Endothelial cell (in vitro differentiated cells): ENCODE measurements at regions not wholly inside any gene's neighbourhood (a gene's known extent, or its start where the extent isn't known, plus 50 kb on each side); places are given as distances from the start of the nearest gene placed in this dataset.

Experiments
- DNase-seq: peaks from one replicate; pipeline ENCODE4 v3.0.0; 2021; ENCODE audit warnings: low spot score
- H3K27ac Mint-ChIP-seq: one replicate; pipeline ENCODE4 v1.8.0; 2021; ENCODE audit warnings: mixed read lengths, inconsistent platforms; ENCODE audit not compliant: unreplicated experiment
- H3K27me3 Mint-ChIP-seq: one replicate; pipeline ENCODE4 v1.8.0; 2021; ENCODE audit warnings: mild to moderate bottlenecking, moderate library complexity, mixed read lengths, inconsistent platforms; ENCODE audit not compliant: unreplicated experiment
- H3K36me3 Mint-ChIP-seq: one replicate; pipeline ENCODE4 v1.8.0; 2021; ENCODE audit warnings: mild to moderate bottlenecking, low read depth, mixed read lengths, inconsistent platforms; ENCODE audit not compliant: unreplicated experiment
- H3K4me1 Mint-ChIP-seq: one replicate; pipeline ENCODE4 v1.8.0; 2021; ENCODE audit warnings: mild to moderate bottlenecking, mixed read lengths, inconsistent platforms; ENCODE audit not compliant: unreplicated experiment
- H3K4me3 Mint-ChIP-seq: one replicate; pipeline ENCODE4 v1.8.0; 2021; ENCODE audit warnings: mild to moderate bottlenecking, mixed read lengths, inconsistent platforms; ENCODE audit not compliant: unreplicated experiment
- H3K9me3 Mint-ChIP-seq: one replicate; pipeline ENCODE4 v1.8.0; 2021; ENCODE audit warnings: mixed read lengths, inconsistent platforms; ENCODE audit not compliant: unreplicated experiment
- CTCF ChIP-seq: fragments of 200-600 bp; sonication (generic); IDR thresholded peaks from one replicate; pipeline ENCODE4 v1.5.0; 2021; ENCODE audit warnings: antibody characterized with exemption; ENCODE audit not compliant: unreplicated experiment

- no peak for DNase-seq
- Mint-ChIP-seq H3K9me3 (no peaks in the 10 kb centered on the region), H3K4me1 (peaks cover 3% of the 10 kb centered on the region), H3K27ac (no peak overlapping the region), H3K4me3 (no peak overlapping the region), H3K27me3 (peaks cover 6% of the 10 kb centered on the region), H3K36me3 (no peaks in the 10 kb centered on the region)
- no peak for TF ChIP-seq CTCF
These were observed 151.5 kb downstream of the CTTN start for GRCh38 chr11:70549796-70550195.

DNA sequence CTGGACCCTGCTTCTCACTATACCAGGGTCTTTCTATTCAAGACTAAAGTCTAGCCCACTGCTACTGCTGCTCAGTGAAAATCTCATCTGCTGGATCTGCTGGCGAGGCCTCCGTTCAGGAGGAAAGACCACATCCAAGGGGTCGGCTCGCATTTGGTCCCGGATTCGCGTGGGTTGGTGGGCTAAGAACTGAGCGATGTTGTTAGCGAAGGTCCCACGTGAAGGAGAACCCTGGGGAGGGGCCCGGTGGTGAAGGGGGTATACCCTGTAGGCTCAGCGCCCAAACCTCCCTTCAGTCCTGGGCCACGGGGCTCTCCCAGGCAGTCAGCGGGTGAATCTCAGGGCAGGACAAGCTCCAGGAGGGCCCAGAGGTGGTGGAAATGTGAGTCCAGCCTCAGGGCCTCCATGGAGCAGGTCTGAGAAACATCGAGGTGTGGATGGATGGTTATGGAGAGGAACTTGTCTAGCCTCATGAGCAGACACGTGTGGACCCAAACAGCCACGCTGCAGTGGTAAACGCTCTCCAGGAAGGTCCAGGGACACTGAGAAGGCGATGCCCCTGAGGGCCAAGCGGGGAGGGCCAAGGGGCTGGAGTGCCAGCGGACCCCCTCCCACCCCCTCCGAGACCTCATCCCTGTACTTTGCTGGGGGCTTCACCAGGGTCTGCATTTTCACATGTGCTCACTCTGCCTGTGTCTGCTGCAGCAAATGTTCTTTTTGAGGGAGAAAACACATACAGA lies 152.3 kb downstream of the CTTN start:
- no peak overlapping the region for H3K4me3 Mint-ChIP-seq
- peaks cover 5% of the 10 kb centered on the region for H3K27me3 Mint-ChIP-seq
- H3K27ac Mint-ChIP-seq, result no peak overlapping the region
- H3K4me1 Mint-ChIP-seq, result peaks cover 3% of the 10 kb centered on the region
- DNase-seq, result no peak
- TF ChIP-seq CTCF, result no peak
- H3K9me3 Mint-ChIP-seq, result no peaks in the 10 kb centered on the region
- H3K36me3 Mint-ChIP-seq, result no peaks in the 10 kb centered on the region

- Mint-ChIP-seq H3K4me3 (no peak overlapping the region), H3K9me3 (no peaks in the 10 kb centered on the region), H3K27me3 (peaks cover 5% of the 10 kb centered on the region), H3K27ac (no peak overlapping the region), H3K36me3 (no peaks in the 10 kb centered on the region), H3K4me1 (no peaks in the 10 kb centered on the region)
- DNase-seq, result no peak
- no peak for TF ChIP-seq CTCF
These were observed 153.2 kb downstream of the CTTN start for GRCh38 chr11:70551351-70552166.

DNA sequence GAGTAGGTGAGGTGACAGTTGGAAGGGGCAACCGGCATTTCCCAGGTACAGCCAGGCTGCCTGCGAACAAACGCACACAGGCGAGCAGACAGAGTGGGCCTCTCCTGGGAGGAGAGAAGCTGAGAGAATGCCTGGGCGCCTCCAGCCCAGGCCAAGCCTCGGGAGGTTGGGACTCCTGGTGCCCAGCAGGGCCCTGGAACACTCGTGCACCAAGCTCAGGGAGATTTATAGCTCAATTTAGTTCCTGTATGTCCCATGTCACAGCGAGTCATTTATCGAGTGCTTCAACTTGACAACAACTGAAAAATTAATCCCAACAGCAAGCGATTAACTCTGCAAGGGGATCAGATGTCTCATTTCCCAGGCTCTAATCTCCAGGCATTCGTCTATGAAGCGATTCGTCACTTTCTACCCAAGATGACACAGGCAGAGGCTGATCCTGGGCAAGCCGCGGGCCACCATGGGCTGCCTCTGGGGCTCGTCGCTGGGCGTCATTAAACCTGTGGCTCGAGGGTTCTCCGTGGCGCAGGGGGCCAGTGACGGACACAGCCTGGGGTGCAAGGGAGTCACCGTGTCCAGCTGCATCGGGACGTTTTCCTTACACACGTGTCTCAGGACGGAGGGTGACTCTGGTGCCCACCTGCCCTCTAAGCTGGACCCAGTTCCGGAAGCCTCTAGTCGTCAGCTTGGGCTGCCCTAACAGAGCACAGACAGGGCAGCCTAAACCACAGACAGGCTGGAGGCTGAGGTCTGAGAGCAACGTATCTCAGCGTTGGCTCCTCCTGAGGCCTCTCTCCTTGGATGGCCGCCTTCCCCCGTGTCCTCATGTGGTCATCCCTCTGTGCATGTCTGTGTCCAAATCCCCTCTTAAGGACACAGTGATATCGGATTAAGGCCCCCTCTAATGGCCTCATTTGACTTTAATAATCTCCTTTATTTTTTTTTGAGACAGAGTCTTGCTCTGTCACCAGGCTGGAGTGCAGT lies 154.1 kb downstream of the CTTN start:
- H3K36me3 Mint-ChIP-seq, result no peaks in the 10 kb centered on the region
- TF ChIP-seq CTCF, result no peak
- H3K27ac Mint-ChIP-seq, result no peak overlapping the region
- H3K9me3 Mint-ChIP-seq, result no peaks in the 10 kb centered on the region
- DNase-seq, result no peak
- H3K27me3 Mint-ChIP-seq, result peaks cover 5% of the 10 kb centered on the region
- no peaks in the 10 kb centered on the region for H3K4me1 Mint-ChIP-seq
- no peak overlapping the region for H3K4me3 Mint-ChIP-seq
